Colonic mucosa (tissue), 4 donors: ENCODE measurements at regions not wholly inside any gene's neighbourhood (a gene's known extent, or its start where the extent isn't known, plus 50 kb on each side); places are given as distances from the start of the nearest gene placed in this dataset.
"Not testable (repeated sequence)": the region's sequence is repeated elsewhere in the genome, so short reads cannot be mapped to it uniquely, and the experiment has no call there.

ENCODE experiments used
- DNase-seq: peaks from one replicate; pipeline ENCODE4 v3.0.0-alpha.2; 2020
- H3K27ac ChIP-seq: fragments of 200-600 bp; one replicate; pipeline ENCODE4 v1.8.0; 2021
- H3K27me3 ChIP-seq: fragments of 200-600 bp; one replicate; pipeline ENCODE4 v1.8.0; 2021
- H3K36me3 ChIP-seq: fragments of 200-600 bp; one replicate; pipeline ENCODE4 v1.8.0; 2021
- H3K4me1 ChIP-seq: fragments of 200-600 bp; one replicate; pipeline ENCODE4 v1.8.0; 2021; ENCODE audit warnings: mild to moderate bottlenecking
- H3K4me3 ChIP-seq: fragments of 200-600 bp; one replicate; pipeline ENCODE4 v1.8.0; 2021
- H3K9ac ChIP-seq, 2 donors: one replicate each; pipeline ENCODE4 v1.7.0; 2013; ENCODE audit warnings: control low read depth in 2 of 2, low read depth in 2 of 2, low read length in 2 of 2
- H3K9me3 ChIP-seq: fragments of 200-600 bp; one replicate; pipeline ENCODE4 v1.8.0; 2021
- CTCF ChIP-seq: fragments of 200-600 bp; IDR thresholded peaks from one replicate; pipeline ENCODE4 v1.8.0; 2022; ENCODE audit warnings: antibody characterized with exemption, mild to moderate bottlenecking
- intact Hi-C: fragments of 100-400 bp; cut with DNase I; formaldehyde crosslinking; loops from one replicate; pipeline ENCODE4 v1.14.1; 2022
- donor health status: healthy.
- donor health status: DM: no; HTN: no; CAD: no.
- donor health status: DM: no; HTN: no; CAD: no.

GRCh38 chr4:115505326-115505725 lies 391.9 kb upstream of the NDST4 start:
- no peak overlapping the region for H3K27ac ChIP-seq
- H3K9me3 ChIP-seq = no peaks in the 10 kb centered on the region
- no peak overlapping the region for H3K4me3 ChIP-seq
- no peak for TF ChIP-seq CTCF
- H3K27me3 ChIP-seq = no peaks in the 10 kb centered on the region
- intact Hi-C loops = no loop called here
- H3K36me3 ChIP-seq = no peaks in the 10 kb centered on the region
- no peaks in the 10 kb centered on the region for H3K4me1 ChIP-seq
- no peak for DNase-seq
- H3K9ac ChIP-seq = no peak overlapping the region

GRCh38 chr4:115501656-115502055 lies 388.2 kb upstream of the NDST4 start:
- Histone ChIP-seq H3K27me3 (no peaks in the 10 kb centered on the region), H3K9ac (no peak overlapping the region), H3K27ac (no peak overlapping the region), H3K4me1 (no peaks in the 10 kb centered on the region), H3K9me3 (no peaks in the 10 kb centered on the region), H3K36me3 (no peaks in the 10 kb centered on the region), H3K4me3 (no peak overlapping the region)
- DNase-seq = no peak
- no peak for TF ChIP-seq CTCF
- intact Hi-C loops = no loop called here

- H3K27me3 ChIP-seq, DNase-seq, H3K9ac ChIP-seq, H3K4me1 ChIP-seq, H3K9me3 ChIP-seq, H3K36me3 ChIP-seq, H3K4me3 ChIP-seq, intact Hi-C loops, H3K27ac ChIP-seq: not testable (repeated sequence)
Observed at GRCh38 chr4:115493770-115494169, 380.4 kb upstream of the NDST4 start.

GRCh38 chr4:115491686-115492085 lies 378.3 kb upstream of the NDST4 start:
- intact Hi-C loops = no loop called here
- Histone ChIP-seq H3K36me3 (no peaks in the 10 kb centered on the region), H3K9me3 (no peaks in the 10 kb centered on the region), H3K4me1 (no peaks in the 10 kb centered on the region), H3K27me3 (no peaks in the 10 kb centered on the region), H3K9ac (no peak overlapping the region), H3K27ac (no peak overlapping the region), H3K4me3 (no peak overlapping the region)
- no peak for TF ChIP-seq CTCF
- DNase-seq = no peak

- no peak for DNase-seq
- Histone ChIP-seq H3K4me1 (no peaks in the 10 kb centered on the region), H3K9ac (no peak overlapping the region), H3K27me3 (no peaks in the 10 kb centered on the region), H3K4me3 (no peak overlapping the region), H3K27ac (no peak overlapping the region), H3K36me3 (no peaks in the 10 kb centered on the region), H3K9me3 (no peaks in the 10 kb centered on the region)
- intact Hi-C loops = no loop called here
- TF ChIP-seq CTCF = no peak
Observed at GRCh38 chr4:115489279-115489678, 375.9 kb upstream of the NDST4 start.

GRCh38 chr4:115485402-115485801 lies 372.0 kb upstream of the NDST4 start:
- TF ChIP-seq CTCF = no peak
- intact Hi-C loops = no loop called here

More at GRCh38 chr4:115485402-115485801, 372.0 kb upstream of the NDST4 start:
- H3K27ac ChIP-seq = no peak overlapping the region
- no peak overlapping the region for H3K4me3 ChIP-seq
- no peaks in the 10 kb centered on the region for H3K27me3 ChIP-seq
- no peaks in the 10 kb centered on the region for H3K36me3 ChIP-seq
- DNase-seq = no peak
- no peaks in the 10 kb centered on the region for H3K4me1 ChIP-seq
- H3K9me3 ChIP-seq = no peaks in the 10 kb centered on the region
- no peak overlapping the region for H3K9ac ChIP-seq
